AG09319 (cell line): ENCODE measurements at regions not wholly inside any gene's neighbourhood (a gene's known extent, or its start where the extent isn't known, plus 50 kb on each side); places are given as distances from the start of the nearest gene placed in this dataset.
"Not testable (repeated sequence)": the region's sequence is repeated elsewhere in the genome, so short reads cannot be mapped to it uniquely, and the experiment has no call there.

Experiments used
- DNase-seq: peaks from one replicate; pipeline ENCODE4 v3.0.0-alpha.2; 2010; ENCODE audit warnings: low read depth; ENCODE audit errors: extremely low read depth
- TF ChIP-seq, protein P1 (sequence below): IDR thresholded peaks from 2 replicates; pipeline ENCODE4 v1.5.1; 2011; ENCODE audit warnings: low read depth, mild to moderate bottlenecking, inconsistent platforms, low read length, moderate library complexity

GRCh38 chr15:24145070-24145469 is 458.0 kb upstream of the NDN start:
- DNase-seq, result not testable (repeated sequence)

GRCh38 chr15:24146251-24146650 is 459.1 kb upstream of the NDN start:
- TF ChIP-seq, protein P1, sequence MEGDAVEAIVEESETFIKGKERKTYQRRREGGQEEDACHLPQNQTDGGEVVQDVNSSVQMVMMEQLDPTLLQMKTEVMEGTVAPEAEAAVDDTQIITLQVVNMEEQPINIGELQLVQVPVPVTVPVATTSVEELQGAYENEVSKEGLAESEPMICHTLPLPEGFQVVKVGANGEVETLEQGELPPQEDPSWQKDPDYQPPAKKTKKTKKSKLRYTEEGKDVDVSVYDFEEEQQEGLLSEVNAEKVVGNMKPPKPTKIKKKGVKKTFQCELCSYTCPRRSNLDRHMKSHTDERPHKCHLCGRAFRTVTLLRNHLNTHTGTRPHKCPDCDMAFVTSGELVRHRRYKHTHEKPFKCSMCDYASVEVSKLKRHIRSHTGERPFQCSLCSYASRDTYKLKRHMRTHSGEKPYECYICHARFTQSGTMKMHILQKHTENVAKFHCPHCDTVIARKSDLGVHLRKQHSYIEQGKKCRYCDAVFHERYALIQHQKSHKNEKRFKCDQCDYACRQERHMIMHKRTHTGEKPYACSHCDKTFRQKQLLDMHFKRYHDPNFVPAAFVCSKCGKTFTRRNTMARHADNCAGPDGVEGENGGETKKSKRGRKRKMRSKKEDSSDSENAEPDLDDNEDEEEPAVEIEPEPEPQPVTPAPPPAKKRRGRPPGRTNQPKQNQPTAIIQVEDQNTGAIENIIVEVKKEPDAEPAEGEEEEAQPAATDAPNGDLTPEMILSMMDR, result no peak
- no peak for DNase-seq

GRCh38 chr15:24150542-24150941 is 463.4 kb upstream of the NDN start:
- DNase-seq, result no peak
- TF ChIP-seq, protein P1, result no peak

DNA sequence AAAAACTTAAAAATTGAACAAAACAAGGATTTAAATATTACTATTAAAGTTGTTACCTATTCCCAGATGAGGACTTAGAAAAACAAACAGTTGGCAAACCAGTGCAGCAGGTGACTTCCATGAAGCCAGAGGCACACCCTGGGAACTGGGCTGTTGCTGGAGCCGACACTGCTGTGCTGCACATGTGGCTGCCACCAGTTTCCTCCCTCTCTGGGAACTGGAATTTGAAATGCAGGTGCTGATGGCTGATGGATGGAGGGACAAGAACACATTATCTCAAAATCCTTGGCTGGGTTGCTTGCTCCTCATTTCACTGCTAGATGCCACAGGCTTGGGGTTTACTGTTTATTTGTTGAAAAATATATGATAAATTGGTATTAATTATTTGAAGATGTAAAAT is 471.2 kb upstream of the NDN start:
- DNase-seq, result not testable (repeated sequence)

DNA sequence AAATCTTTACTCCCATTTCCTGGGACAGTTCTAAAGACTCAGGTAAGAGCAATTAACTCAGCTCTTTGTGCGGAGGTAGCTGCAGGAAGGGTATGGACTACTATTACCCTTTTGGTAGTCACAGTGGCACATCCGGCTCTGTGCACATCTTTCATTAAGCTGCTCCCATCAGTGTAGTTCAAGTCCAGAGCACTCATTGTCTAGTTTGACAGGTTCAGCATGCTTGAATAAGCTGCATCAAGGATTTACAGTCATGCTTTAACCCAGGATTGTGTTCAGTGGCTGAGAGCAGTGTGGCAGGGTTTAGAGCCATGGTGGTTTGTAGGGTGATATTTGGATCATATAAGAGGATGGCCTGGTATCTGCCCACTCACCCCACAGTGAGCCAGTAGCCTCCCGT is 478.4 kb upstream of the NDN start:
- DNase-seq, result not testable (repeated sequence)

- not testable (repeated sequence) for DNase-seq
Measured at GRCh38 chr15:24202297-24202696, 473.3 kb upstream of the NPAP1 start.

GRCh38 chr15:24211742-24212476 is 463.7 kb upstream of the NPAP1 start:
- not testable (repeated sequence) for DNase-seq

DNA sequence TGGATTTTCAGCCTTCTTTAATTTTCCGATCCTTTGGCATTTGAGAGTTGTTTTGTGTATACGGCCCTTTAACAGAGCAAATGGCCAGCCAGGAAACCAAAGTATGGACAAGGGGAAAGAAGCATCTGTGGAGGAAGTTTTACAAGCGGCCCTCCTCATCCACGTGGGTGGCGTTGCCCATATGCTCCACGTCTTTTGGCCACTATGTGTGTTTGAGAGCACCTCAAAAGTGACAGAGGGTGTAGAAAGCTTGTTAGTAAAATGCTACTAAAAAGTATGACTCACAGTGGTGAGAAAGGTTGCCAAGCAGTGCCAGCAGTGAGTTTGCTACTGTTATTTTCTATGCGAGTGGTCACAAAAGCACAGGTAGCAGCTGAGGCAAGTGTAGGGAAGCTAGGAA is 451.8 kb upstream of the NPAP1 start:
- no peak for DNase-seq
- TF ChIP-seq, protein P1, result no peak

- DNase-seq, result no peak
Measured at GRCh38 chr15:24224161-24224560, 451.4 kb upstream of the NPAP1 start.

GRCh38 chr15:24228922-24229321 is 446.7 kb upstream of the NPAP1 start:
- not testable (repeated sequence) for DNase-seq

More at GRCh38 chr15:24224161-24224560, 451.4 kb upstream of the NPAP1 start:
- TF ChIP-seq, protein P1, result no peak

- DNase-seq, result not testable (repeated sequence)
Measured at GRCh38 chr15:24233134-24233533, 442.4 kb upstream of the NPAP1 start.

DNA sequence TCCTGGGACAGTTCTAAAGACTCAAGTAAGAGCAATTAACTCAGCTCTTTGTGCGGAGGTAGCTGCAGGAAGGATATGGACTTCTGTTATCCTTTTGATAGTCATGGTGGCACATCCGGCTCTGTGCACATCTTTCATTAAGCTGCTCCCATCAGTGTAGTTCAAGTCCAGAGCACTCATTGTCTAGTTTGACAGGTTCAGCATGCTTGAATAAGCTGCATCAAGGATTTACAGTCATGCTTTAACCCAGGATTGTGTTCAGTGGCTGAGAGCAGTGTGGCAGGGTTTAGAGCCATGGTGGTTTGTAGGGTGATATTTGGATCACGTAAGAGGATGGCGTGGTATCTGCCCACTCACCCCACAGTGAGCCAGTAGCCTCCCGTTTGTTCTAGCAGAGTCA is 435.0 kb upstream of the NPAP1 start:
- DNase-seq, result not testable (repeated sequence)

DNA sequence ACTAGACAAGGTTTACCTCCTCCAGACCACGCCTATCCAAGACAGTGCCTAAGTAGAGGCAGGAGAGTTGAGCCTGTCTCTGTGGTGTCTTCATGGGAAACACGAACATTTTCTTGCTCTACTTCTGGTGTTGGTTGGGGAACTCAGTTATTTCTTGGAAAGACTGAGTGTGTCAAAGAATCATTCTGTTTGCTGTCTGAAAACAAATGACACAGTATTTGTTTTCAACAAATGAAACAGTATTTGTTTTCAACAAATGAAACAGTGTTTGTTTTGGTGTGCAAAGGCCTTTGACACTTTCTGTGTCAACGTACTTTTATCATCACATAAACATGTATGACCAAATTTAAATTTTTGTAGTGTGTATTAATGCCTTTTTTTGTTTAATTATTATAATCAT is 416.5 kb upstream of the NPAP1 start:
- not testable (repeated sequence) for DNase-seq

DNA sequence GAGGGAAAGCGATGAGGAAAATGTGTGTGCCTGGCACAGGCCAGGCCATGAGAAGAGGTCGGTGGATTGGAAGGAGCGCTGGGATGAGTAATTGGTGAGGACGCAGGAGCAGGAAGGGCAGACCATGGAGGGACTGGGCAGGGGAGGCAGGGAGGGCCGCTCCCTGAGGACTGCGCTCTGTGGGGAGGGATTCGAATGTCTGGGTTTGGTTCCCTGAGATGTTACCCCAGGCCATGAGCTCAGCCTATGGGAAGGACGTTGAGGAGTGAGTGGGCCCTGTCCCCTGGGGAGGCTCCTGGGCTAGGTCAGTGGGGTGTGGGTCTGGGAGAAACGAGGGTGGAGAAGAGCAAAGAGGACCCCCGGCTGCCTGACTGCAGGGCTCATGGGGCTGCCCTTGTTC is 415.2 kb upstream of the NPAP1 start:
- not testable (repeated sequence) for DNase-seq

- DNase-seq, result not testable (repeated sequence)
Measured at GRCh38 chr15:24260854-24261253, 414.7 kb upstream of the NPAP1 start.

DNA sequence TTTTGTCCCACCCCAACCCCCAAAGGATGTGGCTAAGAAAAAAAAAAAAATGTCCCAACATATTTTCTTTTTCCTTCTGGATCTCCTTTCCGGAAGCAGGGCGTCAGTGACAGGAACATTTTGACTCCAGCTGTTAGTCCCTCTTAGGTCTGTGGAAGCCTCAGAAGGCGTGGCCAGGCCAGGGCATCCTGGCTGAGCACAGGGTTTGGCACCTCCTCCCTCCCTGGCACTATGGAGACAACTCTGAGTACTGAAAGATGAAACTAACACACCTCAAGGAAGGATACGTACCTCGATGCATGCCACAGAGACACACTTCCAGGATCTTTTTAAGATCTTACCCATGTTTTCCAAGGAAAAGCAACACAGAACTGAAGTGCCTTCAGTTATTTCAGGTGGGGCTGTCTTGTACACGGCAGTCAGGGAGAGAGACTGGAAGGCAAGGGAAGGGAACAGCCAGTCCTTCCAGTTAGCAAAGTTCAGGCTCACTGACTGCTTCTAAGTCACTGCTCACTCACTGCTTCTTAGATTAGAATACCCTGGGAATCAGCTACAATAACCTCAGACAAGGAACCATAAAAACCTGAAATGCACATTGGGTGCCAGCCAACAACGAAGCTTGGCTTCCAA is 406.9 kb upstream of the NPAP1 start:
- DNase-seq, result not testable (repeated sequence)
